ENCODE measurements at regions not wholly inside any gene's neighbourhood (a gene's known extent, or its start where the extent isn't known, plus 50 kb on each side); places are given as distances from the start of the nearest gene placed in this dataset.

GRCh38 chr13:99628442-99628841 is 127.2 kb downstream of the TM9SF2 start:
- no peak for TF ChIP-seq CTCF (IDR thresholded peaks at IDR 0.05; ENCODE audit: control extremely low read depth in 1 of 3, insufficient read depth in 1 of 3, low read depth in 1 of 3, low read length in 3 of 3)
- no peak for TF ChIP-seq RAD21 (IDR thresholded peaks at IDR 0.05 in 1 of 2, conservative IDR thresholded peaks at IDR 0.05 in 1 of 2; ENCODE audit: low read depth in 2 of 2, low read length in 2 of 2)
- TF ChIP-seq GABPA (IDR thresholded peaks at IDR 0.05; ENCODE audit: borderline replicate concordance, insufficient read depth, low read length), result no peak
- TF ChIP-seq ASH2L (IDR thresholded peaks at IDR 0.05; ENCODE audit: low read length), result no peak
- TF ChIP-seq CEBPB (IDR thresholded peaks at IDR 0.05; ENCODE audit: low read depth, low read length), result no peak
- no peak for TF ChIP-seq POLR2A (IDR thresholded peaks at IDR 0.05; ENCODE audit: control extremely low read depth in 1 of 2, low read depth in 2 of 2, low read length in 2 of 2)
- TF ChIP-seq POLR2AphosphoS5 (IDR thresholded peaks at IDR 0.05; ENCODE audit: low read depth, low read length), result no peak
- no peak for TF ChIP-seq EZH2 (IDR thresholded peaks at IDR 0.05; ENCODE audit: low read depth, low read length, severe bottlenecking)
- no peak for TF ChIP-seq EP300 (IDR thresholded peaks at IDR 0.05; ENCODE audit: borderline replicate concordance in 1 of 2, low read depth in 2 of 2, low read length in 2 of 2)
- no peak for TF ChIP-seq NRF1 (IDR thresholded peaks at IDR 0.05; ENCODE audit: low read depth, low read length)
- no peak for TF ChIP-seq JUN (IDR thresholded peaks at IDR 0.05; ENCODE audit: low read depth, low read length)
- no peak for TF ChIP-seq TAF7 (optimal IDR thresholded peaks at IDR 0.05; ENCODE audit: borderline replicate concordance, low read depth, low read length)

All from H1 (cell line).